WERI-Rb-1 (cell line): ENCODE measurements at regions not wholly inside any gene's neighbourhood (a gene's known extent, or its start where the extent isn't known, plus 50 kb on each side); places are given as distances from the start of the nearest gene placed in this dataset.
"Not testable (repeated sequence)": the region's sequence is repeated elsewhere in the genome, so short reads cannot be mapped to it uniquely, and the experiment has no call there.

Source experiments
- DNase-seq: peaks from one replicate; pipeline ENCODE4 v3.0.0-alpha.2; 2020
- H3K27ac ChIP-seq: fragments of 250-450 bp; sonication (Bioruptor Pico); 2 replicates; pipeline ENCODE4 v1.5.1; 2020; ENCODE audit warnings: mild to moderate bottlenecking, moderate library complexity
- H3K27me3 ChIP-seq: fragments of 250-450 bp; sonication (Bioruptor Pico); 2 replicates; pipeline ENCODE4 v1.5.1; 2021; ENCODE audit warnings: mild to moderate bottlenecking, low read depth, moderate library complexity; ENCODE audit not compliant: insufficient read depth, severe bottlenecking
- H3K36me3 ChIP-seq: fragments of 250-450 bp; sonication (Bioruptor Pico); 2 replicates; pipeline ENCODE4 v1.5.1; 2020; ENCODE audit warnings: mild to moderate bottlenecking, moderate library complexity
- H3K4me3 ChIP-seq: 2 replicates; pipeline ENCODE4 v1.5.1; 2011; ENCODE audit warnings: low read depth, mild to moderate bottlenecking, control low read depth, low read length
- H3K9me3 ChIP-seq: fragments of 250-450 bp; sonication (Bioruptor Pico); 2 replicates; pipeline ENCODE4 v1.5.1; 2021; ENCODE audit warnings: mild to moderate bottlenecking, moderate library complexity; ENCODE audit not compliant: severe bottlenecking

- H3K4me3 ChIP-seq, H3K27ac ChIP-seq, H3K27me3 ChIP-seq, H3K9me3 ChIP-seq, H3K36me3 ChIP-seq: not testable (repeated sequence)
- peak; percentile 62 for DNase-seq
Observed at GRCh38 chr16:29268785-29269191, 137.7 kb downstream of the NPIPB11 start.

GRCh38 chr16:29268348-29268747 lies 138.2 kb downstream of the NPIPB11 start:
- DNase-seq, H3K27me3 ChIP-seq, H3K9me3 ChIP-seq, H3K36me3 ChIP-seq, H3K27ac ChIP-seq, H3K4me3 ChIP-seq: not testable (repeated sequence)

GRCh38 chr16:29267891-29268290 lies 138.6 kb downstream of the NPIPB11 start:
- DNase-seq, H3K9me3 ChIP-seq, H3K27me3 ChIP-seq, H3K4me3 ChIP-seq, H3K36me3 ChIP-seq, H3K27ac ChIP-seq: not testable (repeated sequence)

- not testable (repeated sequence) for H3K36me3 ChIP-seq, H3K9me3 ChIP-seq, H3K27me3 ChIP-seq, DNase-seq, H3K27ac ChIP-seq, H3K4me3 ChIP-seq
Observed at GRCh38 chr16:29267055-29267619, 139.4 kb downstream of the NPIPB11 start.

GRCh38 chr16:29266612-29267011 lies 139.9 kb downstream of the NPIPB11 start:
- not testable (repeated sequence) for H3K27me3 ChIP-seq, H3K9me3 ChIP-seq, H3K36me3 ChIP-seq, H3K27ac ChIP-seq, DNase-seq, H3K4me3 ChIP-seq

- H3K27me3 ChIP-seq, H3K4me3 ChIP-seq, H3K9me3 ChIP-seq, DNase-seq, H3K27ac ChIP-seq, H3K36me3 ChIP-seq: not testable (repeated sequence)
Observed at GRCh38 chr16:29265255-29265853, 141.2 kb downstream of the NPIPB11 start.

GRCh38 chr16:29264080-29264837 lies 142.3 kb downstream of the NPIPB11 start:
- H3K4me3 ChIP-seq, DNase-seq, H3K9me3 ChIP-seq, H3K27ac ChIP-seq, H3K27me3 ChIP-seq, H3K36me3 ChIP-seq: not testable (repeated sequence)

- H3K4me3 ChIP-seq, DNase-seq, H3K27ac ChIP-seq, H3K9me3 ChIP-seq, H3K27me3 ChIP-seq, H3K36me3 ChIP-seq: not testable (repeated sequence)
Observed at GRCh38 chr16:29262725-29263124, 143.8 kb downstream of the NPIPB11 start.

GRCh38 chr16:29261427-29262248 lies 144.9 kb downstream of the NPIPB11 start:
- H3K4me3 ChIP-seq, DNase-seq, H3K36me3 ChIP-seq, H3K27ac ChIP-seq, H3K27me3 ChIP-seq, H3K9me3 ChIP-seq: not testable (repeated sequence)

GRCh38 chr16:29260683-29261426 lies 145.7 kb downstream of the NPIPB11 start:
- H3K4me3 ChIP-seq, H3K27me3 ChIP-seq, H3K27ac ChIP-seq, DNase-seq, H3K9me3 ChIP-seq, H3K36me3 ChIP-seq: not testable (repeated sequence)

- DNase-seq, H3K36me3 ChIP-seq, H3K4me3 ChIP-seq, H3K9me3 ChIP-seq, H3K27ac ChIP-seq, H3K27me3 ChIP-seq: not testable (repeated sequence)
Observed at GRCh38 chr16:29259635-29260457, 146.7 kb downstream of the NPIPB11 start.

GRCh38 chr16:29258946-29259634 lies 147.4 kb downstream of the NPIPB11 start:
- not testable (repeated sequence) for H3K4me3 ChIP-seq, H3K9me3 ChIP-seq, H3K27ac ChIP-seq, H3K36me3 ChIP-seq, H3K27me3 ChIP-seq, DNase-seq
